Spleen (tissue), 11 donors: ENCODE measurements at regions not wholly inside any gene's neighbourhood (a gene's known extent, or its start where the extent isn't known, plus 50 kb on each side); places are given as distances from the start of the nearest gene placed in this dataset.

Experiments used
- DNase-seq: peaks from one replicate; pipeline ENCODE4 v3.0.0-alpha.2; 2020
- H3K27ac ChIP-seq, 8 donors: fragments of 200-600 bp; sonication (generic) in 7 of 8; 1 replicate in 4 of 8; 2 replicates in 4 of 8; pipeline versions ENCODE4 v1.5.0 to v1.8.0; 2016 to 2021; ENCODE audit warnings: inconsistent platforms in 4 of 8, mild to moderate bottlenecking in 4 of 8, moderate library complexity in 1 of 8
- H3K27me3 ChIP-seq, 7 donors: fragments of 200-600 bp; sonication (generic) in 6 of 7; replicated peaks in 1 of 7; 1 replicate in 4 of 7; 2 replicates in 3 of 7; pipeline versions ENCODE4 v1.5.0 to v1.8.0; 2016 to 2021; ENCODE audit warnings: inconsistent platforms in 3 of 7, mild to moderate bottlenecking in 1 of 7
- H3K36me3 ChIP-seq, 6 donors: fragments of 200-600 bp; sonication (generic) in 5 of 6; 1 replicate in 4 of 6; 2 replicates in 2 of 6; pipeline versions ENCODE4 v1.5.0 to v1.8.0; 2016 to 2021; ENCODE audit warnings: inconsistent platforms in 2 of 6
- H3K4me1 ChIP-seq, 6 donors: fragments of 200-600 bp; sonication (generic) in 5 of 6; 1 replicate in 3 of 6; 2 replicates in 3 of 6; pipeline versions ENCODE4 v1.5.0 to v1.8.0; 2016 to 2021; ENCODE audit warnings: inconsistent platforms in 3 of 6
- H3K4me3 ChIP-seq, 8 donors: fragments of 200-600 bp; sonication (generic) in 7 of 8; 1 replicate in 4 of 8; 2 replicates in 4 of 8; pipeline versions ENCODE4 v1.5.0 to v1.8.0; 2016 to 2021; ENCODE audit warnings: inconsistent platforms in 4 of 8, mild to moderate bottlenecking in 4 of 8, moderate library complexity in 2 of 8
- H3K9me3 ChIP-seq, 8 donors: fragments of 200-600 bp; sonication (generic) in 7 of 8; 1 replicate in 4 of 8; 2 replicates in 4 of 8; pipeline versions ENCODE4 v1.5.0 to v1.8.0; 2016 to 2021; ENCODE audit warnings: inconsistent platforms in 4 of 8
- POLR2A ChIP-seq, 3 donors: fragments of 450-650 bp; IDR thresholded peaks; one replicate each; pipeline ENCODE4 v1.5.1; 2017; ENCODE audit warnings: antibody characterized with exemption in 3 of 3, mild to moderate bottlenecking in 1 of 3
- POLR2AphosphoS5 ChIP-seq, 3 donors: sonication (generic); formaldehyde crosslinking; IDR thresholded peaks; one replicate each; pipeline ENCODE4 v1.5.1; 2017; ENCODE audit warnings: antibody characterized with exemption in 3 of 3
- WGBS, 5 donors: extraction: QIAGEN DNeasy Blood & Tissue Kit in 3 of 5; methylation state at CpG; one replicate each; pipeline versions ENCODE4 v1.1.5 to v1.1.7; 2013 to 2018; 5-methylcytosine and 5-hydroxymethylcytosine counted together
- intact Hi-C: fragments of 100-400 bp; cut with DNase I; formaldehyde crosslinking; loops from one replicate; pipeline ENCODE4 v1.15.0; 2023; ENCODE audit warnings: low total_unique reads
- TF ChIP-seq, protein P1 (sequence below), 11 experiments: fragments of 200-600 bp in 7 of 11; fragments of 450-650 bp in 4 of 11; sonication (generic) in 4 of 11; IDR thresholded peaks in 8 of 11; conservative IDR thresholded peaks in 3 of 11; 1 replicate in 7 of 11; 2 replicates in 4 of 11; pipeline versions ENCODE4 v1.4.0 to v1.8.0; 2016 to 2021; ENCODE audit warnings: antibody characterized with exemption in 11 of 11, inconsistent platforms in 4 of 11, mild to moderate bottlenecking in 1 of 11
- donor health status: healthy with polysubstance abuse.
- donor health status: DM: no; HTN: no; CAD: no; lungs with moderate emphysema.
- donor health status: DM: no; HTN: no; CAD: no.
- donor health status: Bipolar disorder and iron deficiency.
- donor health status: healthy.
- donor health status: DM: no; HTN: no; CAD: no.
- donor health status: DM: yes; HTN: yes; CAD: no.

GRCh38 chr19:23521471-23521870, 126.2 kb upstream of the ZNF91 start:
- 80 to 100% (median 93%) methylated on average over 1 of the region's 1 CpG for WGBS, 5 donors
- Histone ChIP-seq H3K4me1 (no peaks in the 10 kb centered on the region), H3K9me3 (peaks cover 0 to 41% (median 4%) of the 10 kb centered on the region in 8 donors), H3K4me3 (no peak overlapping the region), H3K36me3 (no peaks in the 10 kb centered on the region), H3K27me3 (no peaks in the 10 kb centered on the region), H3K27ac (no peak overlapping the region)
- TF ChIP-seq POLR2AphosphoS5 (IDR thresholded peaks at IDR 0.05), result no peak
- TF ChIP-seq, protein P1, sequence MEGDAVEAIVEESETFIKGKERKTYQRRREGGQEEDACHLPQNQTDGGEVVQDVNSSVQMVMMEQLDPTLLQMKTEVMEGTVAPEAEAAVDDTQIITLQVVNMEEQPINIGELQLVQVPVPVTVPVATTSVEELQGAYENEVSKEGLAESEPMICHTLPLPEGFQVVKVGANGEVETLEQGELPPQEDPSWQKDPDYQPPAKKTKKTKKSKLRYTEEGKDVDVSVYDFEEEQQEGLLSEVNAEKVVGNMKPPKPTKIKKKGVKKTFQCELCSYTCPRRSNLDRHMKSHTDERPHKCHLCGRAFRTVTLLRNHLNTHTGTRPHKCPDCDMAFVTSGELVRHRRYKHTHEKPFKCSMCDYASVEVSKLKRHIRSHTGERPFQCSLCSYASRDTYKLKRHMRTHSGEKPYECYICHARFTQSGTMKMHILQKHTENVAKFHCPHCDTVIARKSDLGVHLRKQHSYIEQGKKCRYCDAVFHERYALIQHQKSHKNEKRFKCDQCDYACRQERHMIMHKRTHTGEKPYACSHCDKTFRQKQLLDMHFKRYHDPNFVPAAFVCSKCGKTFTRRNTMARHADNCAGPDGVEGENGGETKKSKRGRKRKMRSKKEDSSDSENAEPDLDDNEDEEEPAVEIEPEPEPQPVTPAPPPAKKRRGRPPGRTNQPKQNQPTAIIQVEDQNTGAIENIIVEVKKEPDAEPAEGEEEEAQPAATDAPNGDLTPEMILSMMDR (IDR thresholded peaks at IDR 0.05 in 8 of 11, conservative IDR thresholded peaks at IDR 0.05 in 3 of 11), result no peak
- TF ChIP-seq POLR2A (IDR thresholded peaks at IDR 0.05), result no peak
- no peak for DNase-seq
- intact Hi-C loops, result no loop called here

GRCh38 chr19:23520441-23520840, 125.2 kb upstream of the ZNF91 start:
- H3K36me3 ChIP-seq, result no peaks in the 10 kb centered on the region
- 74 to 84% (median 83%) methylated on average over 2 of the region's 2 CpGs for WGBS, 5 donors
- H3K27ac ChIP-seq, result no peak overlapping the region
- intact Hi-C loops, result no loop called here
- DNase-seq, result no peak
- peaks cover 0 to 36% (median 0%) of the 10 kb centered on the region in 8 donors for H3K9me3 ChIP-seq
- TF ChIP-seq, protein P1 (IDR thresholded peaks at IDR 0.05 in 8 of 11, conservative IDR thresholded peaks at IDR 0.05 in 3 of 11), result no peak
- TF ChIP-seq POLR2A (IDR thresholded peaks at IDR 0.05), result no peak
- no peak for TF ChIP-seq POLR2AphosphoS5 (IDR thresholded peaks at IDR 0.05)
- H3K4me1 ChIP-seq, result no peaks in the 10 kb centered on the region
- H3K4me3 ChIP-seq, result no peak overlapping the region
- no peaks in the 10 kb centered on the region for H3K27me3 ChIP-seq

DNA sequence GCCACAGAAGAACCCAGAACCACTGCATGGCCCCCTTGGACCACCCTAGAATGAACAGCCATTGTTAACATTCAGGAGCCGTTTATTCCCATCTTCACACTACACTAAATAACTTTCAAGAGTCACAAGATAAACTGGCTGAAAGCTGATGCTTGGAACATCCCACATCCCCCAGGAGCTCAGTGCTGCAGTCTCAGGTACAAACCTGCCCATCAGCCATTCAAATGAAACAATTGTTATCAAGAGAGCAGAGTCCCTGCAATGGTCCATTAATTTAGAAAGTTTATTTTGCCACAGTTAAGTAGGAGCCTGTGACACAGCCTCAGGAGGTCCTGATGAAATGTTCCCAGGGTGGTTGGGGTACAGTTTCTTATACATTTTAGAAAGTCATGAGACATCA, 123.8 kb upstream of the ZNF91 start:
- Histone ChIP-seq H3K4me3 (no peak overlapping the region), H3K27me3 (no peaks in the 10 kb centered on the region), H3K27ac (no peak overlapping the region), H3K4me1 (no peaks in the 10 kb centered on the region), H3K9me3 (peaks cover 0 to 43% (median 0%) of the 10 kb centered on the region in 8 donors), H3K36me3 (no peaks in the 10 kb centered on the region)
- no peak for TF ChIP-seq POLR2AphosphoS5 (IDR thresholded peaks at IDR 0.05)
- TF ChIP-seq, protein P1 (IDR thresholded peaks at IDR 0.05 in 8 of 11, conservative IDR thresholded peaks at IDR 0.05 in 3 of 11), result no peak
- no peak for TF ChIP-seq POLR2A (IDR thresholded peaks at IDR 0.05)
- WGBS, 5 donors, result 53 to 85% (median 67%) methylated on average over 1 of the region's 1 CpG
- no peak for DNase-seq
- intact Hi-C loops, result no loop called here

GRCh38 chr19:23516266-23516665, 121.0 kb upstream of the ZNF91 start:
- WGBS, 5 donors, result 74 to 93% (median 82%) methylated on average over 2 of the region's 2 CpGs
- no peaks in the 10 kb centered on the region for H3K4me1 ChIP-seq
- DNase-seq, result no peak
- H3K36me3 ChIP-seq, result no peaks in the 10 kb centered on the region
- TF ChIP-seq POLR2AphosphoS5 (IDR thresholded peaks at IDR 0.05), result no peak
- TF ChIP-seq POLR2A (IDR thresholded peaks at IDR 0.05), result no peak
- TF ChIP-seq, protein P1 (IDR thresholded peaks at IDR 0.05 in 8 of 11, conservative IDR thresholded peaks at IDR 0.05 in 3 of 11), result no peak
- no peak overlapping the region for H3K27ac ChIP-seq
- no peaks in the 10 kb centered on the region for H3K27me3 ChIP-seq
- H3K4me3 ChIP-seq, result no peak overlapping the region
- intact Hi-C loops, result no loop called here
- H3K9me3 ChIP-seq, result peaks cover 0 to 49% (median 12%) of the 10 kb centered on the region in 8 donors
